H9 (cell line): ENCODE measurements at regions not wholly inside any gene's neighbourhood (a gene's known extent, or its start where the extent isn't known, plus 50 kb on each side); places are given as distances from the start of the nearest gene placed in this dataset.

Experiments used
- DNase-seq: peaks from one replicate; pipeline ENCODE4 v3.0.0-alpha.2; 2017
- H2AFZ ChIP-seq: one replicate; pipeline ENCODE4 v1.6.1; 2013; ENCODE audit warnings: mild to moderate bottlenecking, low read length, control low read depth, moderate library complexity
- H2AK5ac ChIP-seq: 2 replicates; pipeline ENCODE4 v1.6.1; 2013; ENCODE audit warnings: low read length, control low read depth, mixed read lengths; ENCODE audit not compliant: insufficient read length
- H2BK120ac ChIP-seq: one replicate; pipeline ENCODE4 v1.6.1; 2013; ENCODE audit warnings: low read depth, mild to moderate bottlenecking, low read length, control low read depth, inconsistent platforms; ENCODE audit not compliant: poor library complexity, severe bottlenecking
- H2BK12ac ChIP-seq: 2 replicates; pipeline ENCODE4 v1.6.1; 2013; ENCODE audit warnings: low read length, control low read depth, mixed read lengths, low read depth; ENCODE audit not compliant: insufficient read length
- H2BK15ac ChIP-seq: 2 replicates; pipeline ENCODE4 v1.6.1; 2013; ENCODE audit warnings: low read depth, low read length, control low read depth
- H2BK20ac ChIP-seq: one replicate; pipeline ENCODE4 v1.6.1; 2013; ENCODE audit warnings: low read depth, mild to moderate bottlenecking, low read length, control low read depth, inconsistent platforms; ENCODE audit not compliant: poor library complexity, severe bottlenecking
- H2BK5ac ChIP-seq: 2 replicates; pipeline ENCODE4 v1.6.1; 2013; ENCODE audit warnings: low read length, control low read depth, mixed read lengths; ENCODE audit not compliant: insufficient read length
- H3K14ac ChIP-seq: 2 replicates; pipeline ENCODE4 v1.6.1; 2013; ENCODE audit warnings: low read length, control low read depth; ENCODE audit not compliant: insufficient read depth
- H3K18ac ChIP-seq: 2 replicates; pipeline ENCODE4 v1.6.1; 2013; ENCODE audit warnings: low read depth, mild to moderate bottlenecking, mixed read lengths, low read length, control low read depth; ENCODE audit not compliant: insufficient read length
- H3K23ac ChIP-seq: 2 replicates; pipeline ENCODE4 v1.6.1; 2013; ENCODE audit warnings: low read length, control low read depth, mixed read lengths, low read depth; ENCODE audit not compliant: insufficient read length
- H3K23me2 ChIP-seq: 2 replicates; pipeline ENCODE4 v1.6.1; 2013; ENCODE audit warnings: low read depth, mild to moderate bottlenecking, mixed read lengths, low read length, control low read depth; ENCODE audit not compliant: insufficient read length, poor library complexity, severe bottlenecking
- H3K27ac ChIP-seq: 2 replicates; pipeline ENCODE4 v1.5.1; 2013; ENCODE audit warnings: low read length, control low read depth, mixed read lengths, low read depth; ENCODE audit not compliant: insufficient read length
- H3K27me3 ChIP-seq: 2 replicates; pipeline ENCODE4 v1.6.1; 2013; ENCODE audit warnings: low read length, control low read depth, inconsistent platforms; ENCODE audit not compliant: insufficient read depth
- H3K4ac ChIP-seq: 2 replicates; pipeline ENCODE4 v1.6.1; 2013; ENCODE audit warnings: low read depth, mild to moderate bottlenecking, control low read depth, inconsistent platforms, low read length, moderate library complexity
- H3K4me1 ChIP-seq: 2 replicates; pipeline ENCODE4 v1.6.1; 2013; ENCODE audit warnings: low read length, control low read depth, inconsistent platforms; ENCODE audit not compliant: insufficient read depth
- H3K4me2 ChIP-seq: 2 replicates; pipeline ENCODE4 v1.6.1; 2013; ENCODE audit warnings: low read length, control low read depth, mixed read lengths; ENCODE audit not compliant: insufficient read length, insufficient read depth
- H3K56ac ChIP-seq: 2 replicates; pipeline ENCODE4 v1.6.1; 2013; ENCODE audit warnings: low read depth, mild to moderate bottlenecking, mixed read lengths, low read length, control low read depth; ENCODE audit not compliant: insufficient read length
- H3K79me1 ChIP-seq: 2 replicates; pipeline ENCODE4 v1.6.1; 2013; ENCODE audit warnings: low read depth, mild to moderate bottlenecking, moderate library complexity, low read length, control low read depth, inconsistent platforms; ENCODE audit not compliant: insufficient read depth, poor library complexity, severe bottlenecking
- H3K79me2 ChIP-seq: 2 replicates; pipeline ENCODE4 v1.6.1; 2013; ENCODE audit warnings: low read length, control low read depth, inconsistent platforms; ENCODE audit not compliant: insufficient read depth
- H3K9ac ChIP-seq: 2 replicates; pipeline ENCODE4 v1.6.1; 2013; ENCODE audit warnings: low read length, control low read depth, mixed read lengths; ENCODE audit not compliant: insufficient read length; ENCODE audit errors: extremely low read depth
- H3K9me3 ChIP-seq: one replicate; pipeline ENCODE4 v1.6.1; 2013; ENCODE audit warnings: low read depth, low read length, inconsistent platforms; ENCODE audit not compliant: control insufficient read depth
- H3T11ph ChIP-seq: one replicate; pipeline ENCODE4 v1.6.1; 2013; ENCODE audit warnings: mild to moderate bottlenecking, low read length, control low read depth, inconsistent platforms
- H4K20me1 ChIP-seq: one replicate; pipeline ENCODE4 v1.6.1; 2013; ENCODE audit not compliant: control insufficient read depth, insufficient read length, insufficient read depth
- H4K5ac ChIP-seq: 2 replicates; pipeline ENCODE4 v1.6.1; 2013; ENCODE audit warnings: low read depth, mild to moderate bottlenecking, mixed read lengths, low read length, control low read depth; ENCODE audit not compliant: insufficient read length
- H4K8ac ChIP-seq: replicated peaks from 2 replicates; pipeline ENCODE4 v1.6.1; 2013; ENCODE audit warnings: low read length, control low read depth, mixed read lengths, low read depth; ENCODE audit not compliant: insufficient read length
- H4K91ac ChIP-seq: 2 replicates; pipeline ENCODE4 v1.6.1; 2013; ENCODE audit warnings: low read depth, mild to moderate bottlenecking, moderate library complexity, mixed read lengths, low read length, control low read depth; ENCODE audit not compliant: insufficient read length
- H3K27ac Mint-ChIP-seq, 3 experiments: 2 replicates in 2 of 3; 3 replicates in 1 of 3; pipeline ENCODE4 v1.8.0; 2020 to 2021; ENCODE audit warnings: mixed read lengths in 3 of 3, mild to moderate bottlenecking in 1 of 3, moderate library complexity in 1 of 3
- H3K27me3 Mint-ChIP-seq: 2 replicates; pipeline ENCODE4 v1.8.0; 2021; ENCODE audit warnings: low read depth, mild to moderate bottlenecking, moderate library complexity, mixed read lengths
- H3K36me3 Mint-ChIP-seq, 3 experiments: 2 replicates in 2 of 3; 3 replicates in 1 of 3; pipeline ENCODE4 v1.8.0; 2020 to 2021; ENCODE audit warnings: low read depth in 3 of 3, mixed read lengths in 3 of 3; ENCODE audit not compliant: insufficient read depth in 1 of 3
- H3K4me1 Mint-ChIP-seq, 2 experiments: 2 replicates each; pipeline ENCODE4 v1.8.0; 2020; ENCODE audit warnings: mixed read lengths in 2 of 2
- H3K4me3 Mint-ChIP-seq, 2 experiments: 2 replicates in 1 of 2; 3 replicates in 1 of 2; pipeline ENCODE4 v1.8.0; 2020 to 2021; ENCODE audit warnings: mild to moderate bottlenecking in 2 of 2, mixed read lengths in 2 of 2, moderate library complexity in 1 of 2
- H3K9me3 Mint-ChIP-seq, 2 experiments: 2 replicates in 1 of 2; 3 replicates in 1 of 2; pipeline ENCODE4 v1.8.0; 2020; ENCODE audit warnings: mild to moderate bottlenecking in 2 of 2, mixed read lengths in 2 of 2, moderate library complexity in 1 of 2
- TF ChIP-seq, protein P1 (sequence below): fragments of 200-600 bp; sonication (generic); conservative IDR thresholded peaks from 3 replicates; pipeline ENCODE4 v1.8.0; 2021; ENCODE audit warnings: antibody characterized with exemption, mild to moderate bottlenecking

DNA sequence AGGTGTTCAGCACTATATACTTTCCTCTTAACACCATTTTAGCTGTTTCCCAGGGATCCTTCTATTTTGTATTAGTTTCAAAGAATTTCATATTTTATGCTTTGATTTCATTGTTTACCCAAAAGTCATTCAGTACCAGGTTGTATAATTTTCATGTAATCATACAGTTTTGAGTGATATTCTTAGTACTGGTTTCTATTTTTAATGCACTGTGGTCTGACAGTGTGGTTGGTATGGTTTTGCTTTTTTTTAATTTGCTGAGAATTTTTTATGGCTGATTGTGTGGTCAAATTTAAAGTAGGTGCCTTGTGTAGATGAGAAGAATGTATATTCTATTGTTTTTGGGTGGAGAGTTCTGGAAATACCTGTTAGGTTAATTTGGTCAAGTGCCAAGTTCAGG lies 323.4 kb upstream of the EPHA6 start:
- Mint-ChIP-seq H3K27ac (no peak overlapping the region), H3K4me1 (no peaks in the 10 kb centered on the region), H3K27me3 (no peaks in the 10 kb centered on the region), H3K36me3 (peaks cover 0 to 2% (median 0%) of the 10 kb centered on the region in 3 experiments; a peak in 3 of 7 replicates), H3K4me3 (no peak overlapping the region), H3K9me3 (peaks cover 6 to 7% of the 10 kb centered on the region in 2 experiments; a peak in 3 of 5 replicates)
- Histone ChIP-seq H3K9ac (no peak overlapping the region), H4K8ac (no peak overlapping the region), H3K4ac (no peak overlapping the region), H2BK12ac (no peak overlapping the region), H3K23me2 (no peaks in the 10 kb centered on the region), H4K20me1 (no peaks in the 10 kb centered on the region), H2AFZ (no peak overlapping the region), H3T11ph (no peak overlapping the region), H2BK120ac (no peak overlapping the region), H2BK20ac (no peak overlapping the region), H3K14ac (no peak overlapping the region), H3K79me2 (no peaks in the 10 kb centered on the region), H4K5ac (no peak overlapping the region), H3K27ac (no peak overlapping the region), H2BK5ac (no peak overlapping the region), H4K91ac (no peak overlapping the region), H3K9me3 (no peaks in the 10 kb centered on the region), H3K23ac (no peak overlapping the region), H3K18ac (no peak overlapping the region), H3K4me1 (no peaks in the 10 kb centered on the region), H3K56ac (no peak overlapping the region), H3K4me2 (no peak overlapping the region), H3K27me3 (no peaks in the 10 kb centered on the region), H2AK5ac (no peak overlapping the region), H2BK15ac (no peak overlapping the region), H3K79me1 (no peaks in the 10 kb centered on the region)
- TF ChIP-seq, protein P1, sequence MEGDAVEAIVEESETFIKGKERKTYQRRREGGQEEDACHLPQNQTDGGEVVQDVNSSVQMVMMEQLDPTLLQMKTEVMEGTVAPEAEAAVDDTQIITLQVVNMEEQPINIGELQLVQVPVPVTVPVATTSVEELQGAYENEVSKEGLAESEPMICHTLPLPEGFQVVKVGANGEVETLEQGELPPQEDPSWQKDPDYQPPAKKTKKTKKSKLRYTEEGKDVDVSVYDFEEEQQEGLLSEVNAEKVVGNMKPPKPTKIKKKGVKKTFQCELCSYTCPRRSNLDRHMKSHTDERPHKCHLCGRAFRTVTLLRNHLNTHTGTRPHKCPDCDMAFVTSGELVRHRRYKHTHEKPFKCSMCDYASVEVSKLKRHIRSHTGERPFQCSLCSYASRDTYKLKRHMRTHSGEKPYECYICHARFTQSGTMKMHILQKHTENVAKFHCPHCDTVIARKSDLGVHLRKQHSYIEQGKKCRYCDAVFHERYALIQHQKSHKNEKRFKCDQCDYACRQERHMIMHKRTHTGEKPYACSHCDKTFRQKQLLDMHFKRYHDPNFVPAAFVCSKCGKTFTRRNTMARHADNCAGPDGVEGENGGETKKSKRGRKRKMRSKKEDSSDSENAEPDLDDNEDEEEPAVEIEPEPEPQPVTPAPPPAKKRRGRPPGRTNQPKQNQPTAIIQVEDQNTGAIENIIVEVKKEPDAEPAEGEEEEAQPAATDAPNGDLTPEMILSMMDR, result no peak
- no peak for DNase-seq
